ENCODE measurements at regions not wholly inside any gene's neighbourhood (a gene's known extent, or its start where the extent isn't known, plus 50 kb on each side); places are given as distances from the start of the nearest gene placed in this dataset.

DNA sequence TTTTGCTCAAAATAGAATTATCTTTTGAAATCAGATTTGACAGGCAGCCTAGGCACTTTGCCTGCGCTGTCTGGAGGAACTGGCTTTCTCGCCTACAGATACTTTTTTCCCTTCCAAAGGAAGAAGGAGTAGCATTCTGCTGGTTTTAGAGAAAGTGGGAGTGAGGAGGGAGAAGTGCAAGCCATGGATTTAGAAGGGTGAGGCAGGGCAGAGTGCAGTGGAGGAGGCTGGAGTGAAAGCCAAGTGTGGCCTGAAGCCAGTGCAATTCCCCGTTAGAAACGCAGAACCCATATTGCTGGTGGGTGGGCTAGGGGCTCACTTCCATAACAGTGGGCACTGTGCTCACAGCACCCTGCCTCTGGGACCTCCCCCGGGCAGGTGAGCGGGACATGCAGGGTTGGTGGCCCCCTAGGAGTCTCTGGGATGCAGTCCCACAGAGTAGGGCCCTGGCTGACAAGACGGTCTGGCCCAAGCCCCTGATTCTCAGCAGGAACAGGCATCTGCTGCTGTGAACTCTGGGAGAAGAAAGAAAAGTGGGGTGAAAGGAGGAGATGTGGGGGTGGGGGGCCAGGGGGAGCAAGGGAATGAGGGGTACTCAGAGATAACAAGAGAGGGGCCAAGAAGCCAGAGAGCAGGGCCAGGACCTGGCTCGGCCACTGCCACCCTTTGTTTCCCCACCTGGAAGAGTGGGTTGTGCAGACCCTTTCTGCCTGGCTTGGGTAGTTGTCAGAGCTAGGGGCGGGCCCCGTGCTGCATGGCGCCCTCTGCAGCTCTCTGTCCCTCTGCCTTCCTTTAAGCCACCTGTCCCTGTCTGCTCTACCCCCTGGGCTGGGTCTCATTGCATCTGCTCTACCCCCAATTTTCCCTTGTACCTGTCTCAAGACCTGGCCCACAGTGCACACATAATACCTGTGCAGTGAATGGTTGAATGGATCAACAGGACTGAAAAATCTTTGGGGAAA is 273.5 kb upstream of the HS6ST1 start:
- H3K27me3 ChIP-seq: no peaks in the 10 kb centered on the region
- no peak for TF ChIP-seq POLR2A (IDR thresholded peaks at IDR 0.05)
- no peak for TF ChIP-seq EP300 (IDR thresholded peaks at IDR 0.05)
- TF ChIP-seq, protein P1, sequence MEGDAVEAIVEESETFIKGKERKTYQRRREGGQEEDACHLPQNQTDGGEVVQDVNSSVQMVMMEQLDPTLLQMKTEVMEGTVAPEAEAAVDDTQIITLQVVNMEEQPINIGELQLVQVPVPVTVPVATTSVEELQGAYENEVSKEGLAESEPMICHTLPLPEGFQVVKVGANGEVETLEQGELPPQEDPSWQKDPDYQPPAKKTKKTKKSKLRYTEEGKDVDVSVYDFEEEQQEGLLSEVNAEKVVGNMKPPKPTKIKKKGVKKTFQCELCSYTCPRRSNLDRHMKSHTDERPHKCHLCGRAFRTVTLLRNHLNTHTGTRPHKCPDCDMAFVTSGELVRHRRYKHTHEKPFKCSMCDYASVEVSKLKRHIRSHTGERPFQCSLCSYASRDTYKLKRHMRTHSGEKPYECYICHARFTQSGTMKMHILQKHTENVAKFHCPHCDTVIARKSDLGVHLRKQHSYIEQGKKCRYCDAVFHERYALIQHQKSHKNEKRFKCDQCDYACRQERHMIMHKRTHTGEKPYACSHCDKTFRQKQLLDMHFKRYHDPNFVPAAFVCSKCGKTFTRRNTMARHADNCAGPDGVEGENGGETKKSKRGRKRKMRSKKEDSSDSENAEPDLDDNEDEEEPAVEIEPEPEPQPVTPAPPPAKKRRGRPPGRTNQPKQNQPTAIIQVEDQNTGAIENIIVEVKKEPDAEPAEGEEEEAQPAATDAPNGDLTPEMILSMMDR (IDR thresholded peaks at IDR 0.05): no peak
- no peaks in the 10 kb centered on the region for H3K36me3 ChIP-seq
- 64 to 76% methylated on average over 11 of the region's 11 CpGs for WGBS, 2 donors
- peaks cover 0 to 34% (median 0%) of the 10 kb centered on the region in 4 donors for H3K4me1 ChIP-seq
- no peak for DNase-seq (ENCODE audit: low spot score in 2 of 2)
- no peaks in the 10 kb centered on the region for H3K9me3 ChIP-seq
- no peak overlapping the region for H3K4me3 ChIP-seq
- no peak overlapping the region for H3K27ac ChIP-seq

DNA sequence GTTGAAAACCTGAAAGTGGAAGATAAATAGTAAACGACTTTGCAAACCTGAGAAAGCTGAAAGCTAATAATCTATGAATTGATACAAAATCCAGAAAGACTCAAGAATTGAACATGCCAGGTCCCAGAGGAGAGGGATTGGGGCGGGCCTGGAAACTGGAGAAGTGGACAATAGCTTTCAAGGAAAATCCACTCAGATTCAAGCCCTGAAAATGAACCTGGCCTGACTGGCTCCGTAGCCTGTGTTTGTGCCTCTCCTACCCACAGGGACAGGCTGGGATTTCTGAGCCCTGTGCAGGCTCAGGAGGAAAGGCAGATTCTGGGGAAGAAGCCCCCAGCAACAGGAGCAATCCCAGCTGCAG is 274.8 kb upstream of the HS6ST1 start:
- Histone ChIP-seq H3K4me3 (no peak overlapping the region), H3K4me1 (peaks cover 0 to 34% (median 0%) of the 10 kb centered on the region in 4 donors), H3K27me3 (no peaks in the 10 kb centered on the region), H3K36me3 (no peaks in the 10 kb centered on the region), H3K27ac (no peak overlapping the region), H3K9me3 (no peaks in the 10 kb centered on the region)
- TF ChIP-seq POLR2A (IDR thresholded peaks at IDR 0.05): no peak
- no peak for TF ChIP-seq EP300 (IDR thresholded peaks at IDR 0.05)
- TF ChIP-seq, protein P1 (IDR thresholded peaks at IDR 0.05): no peak
- WGBS, 2 donors: 64 to 70% methylated on average over 3 of the region's 3 CpGs
- no peak for DNase-seq (ENCODE audit: low spot score in 2 of 2)

DNA sequence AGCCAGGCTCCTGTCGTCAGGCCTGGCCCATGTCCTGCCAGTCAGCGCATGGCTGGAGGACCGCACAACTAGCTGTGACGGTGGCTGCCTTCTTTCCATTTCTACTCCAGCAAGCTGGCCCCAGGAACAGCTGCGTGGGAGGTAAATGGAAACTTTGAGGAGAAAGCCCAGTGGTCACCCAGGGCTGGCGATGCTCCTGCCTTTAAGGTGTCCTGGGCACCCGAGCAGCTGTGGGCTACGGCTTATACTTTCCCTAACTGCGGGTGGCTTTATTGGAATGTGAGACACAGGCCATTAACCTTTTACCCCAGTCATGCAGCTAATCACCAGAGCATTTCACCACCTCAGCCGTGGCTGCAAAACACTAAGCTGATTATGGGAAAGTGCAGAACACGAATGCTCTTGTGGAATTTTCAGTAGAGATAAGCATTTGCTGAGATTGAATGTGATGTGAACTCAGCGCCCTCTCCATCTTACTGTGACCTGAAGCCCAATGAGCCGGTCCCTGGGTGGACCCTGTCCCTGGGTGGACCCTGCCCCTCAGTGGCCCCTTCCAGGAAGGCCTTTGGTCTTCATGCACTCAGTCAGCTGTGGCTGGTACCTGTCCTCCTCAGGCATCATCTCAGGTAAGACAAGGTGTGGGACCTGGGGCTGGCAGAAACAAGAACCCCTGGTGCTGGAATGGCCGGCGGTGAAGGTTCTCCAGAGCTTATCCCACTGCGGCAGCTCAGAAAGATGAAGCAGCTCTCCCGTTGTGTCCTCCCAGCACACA is 275.4 kb upstream of the HS6ST1 start:
- Histone ChIP-seq H3K9me3 (no peaks in the 10 kb centered on the region), H3K27ac (no peak overlapping the region), H3K4me3 (no peak overlapping the region), H3K27me3 (no peaks in the 10 kb centered on the region), H3K36me3 (no peaks in the 10 kb centered on the region), H3K4me1 (peaks cover 0 to 34% (median 0%) of the 10 kb centered on the region in 4 donors)
- DNase-seq (ENCODE audit: low spot score in 2 of 2): no peak
- 62 to 64% methylated on average over 15 to 16 of the region's 17 CpGs for WGBS, 2 donors
- TF ChIP-seq, protein P1 (IDR thresholded peaks at IDR 0.05): no peak
- no peak for TF ChIP-seq POLR2A (IDR thresholded peaks at IDR 0.05)
- no peak for TF ChIP-seq EP300 (IDR thresholded peaks at IDR 0.05)

DNA sequence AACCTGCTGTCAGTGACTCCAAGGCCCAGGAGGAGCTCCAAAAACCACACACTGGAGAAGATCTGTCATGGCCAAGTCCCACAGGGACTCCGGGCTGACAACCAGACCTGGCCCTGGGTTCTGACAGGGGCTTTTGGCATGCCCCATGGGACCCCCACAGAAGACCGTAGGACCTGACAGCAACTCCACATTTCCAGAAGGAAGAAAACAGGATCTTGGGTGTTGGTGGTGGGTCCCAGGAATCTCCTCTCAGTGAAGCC is 275.9 kb upstream of the HS6ST1 start:
- peaks cover 0 to 34% (median 0%) of the 10 kb centered on the region in 4 donors for H3K4me1 ChIP-seq
- no peaks in the 10 kb centered on the region for H3K27me3 ChIP-seq
- TF ChIP-seq, protein P1 (IDR thresholded peaks at IDR 0.05): no peak
- no peak for TF ChIP-seq EP300 (IDR thresholded peaks at IDR 0.05)
- no peak for TF ChIP-seq POLR2A (IDR thresholded peaks at IDR 0.05)
- no peak overlapping the region for H3K4me3 ChIP-seq
- H3K27ac ChIP-seq: no peak overlapping the region
- H3K9me3 ChIP-seq: no peaks in the 10 kb centered on the region
- H3K36me3 ChIP-seq: no peaks in the 10 kb centered on the region
- 100% methylated on average over 2 of the region's 2 CpGs for WGBS, 2 donors
- no peak for DNase-seq (ENCODE audit: low spot score in 2 of 2)
